Lower leg skin (tissue), 3 donors: ENCODE measurements at regions not wholly inside any gene's neighbourhood (a gene's known extent, or its start where the extent isn't known, plus 50 kb on each side); places are given as distances from the start of the nearest gene placed in this dataset.

Source experiments
- POLR2A ChIP-seq, 2 donors: fragments of 450-650 bp; IDR thresholded peaks; one replicate each; pipeline ENCODE4 v1.6.1; 2016 to 2017; ENCODE audit warnings: antibody characterized with exemption in 2 of 2, mild to moderate bottlenecking in 1 of 2, moderate library complexity in 1 of 2
- TF ChIP-seq, protein P1 (sequence below), 3 donors: fragments of 450-650 bp; IDR thresholded peaks; one replicate each; pipeline ENCODE4 v1.5.1; 2016; ENCODE audit warnings: antibody characterized with exemption in 3 of 3, mild to moderate bottlenecking in 3 of 3, moderate library complexity in 2 of 3

- TF ChIP-seq, protein P1, sequence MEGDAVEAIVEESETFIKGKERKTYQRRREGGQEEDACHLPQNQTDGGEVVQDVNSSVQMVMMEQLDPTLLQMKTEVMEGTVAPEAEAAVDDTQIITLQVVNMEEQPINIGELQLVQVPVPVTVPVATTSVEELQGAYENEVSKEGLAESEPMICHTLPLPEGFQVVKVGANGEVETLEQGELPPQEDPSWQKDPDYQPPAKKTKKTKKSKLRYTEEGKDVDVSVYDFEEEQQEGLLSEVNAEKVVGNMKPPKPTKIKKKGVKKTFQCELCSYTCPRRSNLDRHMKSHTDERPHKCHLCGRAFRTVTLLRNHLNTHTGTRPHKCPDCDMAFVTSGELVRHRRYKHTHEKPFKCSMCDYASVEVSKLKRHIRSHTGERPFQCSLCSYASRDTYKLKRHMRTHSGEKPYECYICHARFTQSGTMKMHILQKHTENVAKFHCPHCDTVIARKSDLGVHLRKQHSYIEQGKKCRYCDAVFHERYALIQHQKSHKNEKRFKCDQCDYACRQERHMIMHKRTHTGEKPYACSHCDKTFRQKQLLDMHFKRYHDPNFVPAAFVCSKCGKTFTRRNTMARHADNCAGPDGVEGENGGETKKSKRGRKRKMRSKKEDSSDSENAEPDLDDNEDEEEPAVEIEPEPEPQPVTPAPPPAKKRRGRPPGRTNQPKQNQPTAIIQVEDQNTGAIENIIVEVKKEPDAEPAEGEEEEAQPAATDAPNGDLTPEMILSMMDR (IDR thresholded peaks at IDR 0.05), result no peak
- TF ChIP-seq POLR2A (IDR thresholded peaks at IDR 0.05), result no peak
These were observed 73.4 kb upstream of the FREM1 start for GRCh38 chr9:14983599-14983998.
